GM12892 (cell line): ENCODE measurements at regions not wholly inside any gene's neighbourhood (a gene's known extent, or its start where the extent isn't known, plus 50 kb on each side); places are given as distances from the start of the nearest gene placed in this dataset.

Experiments
- DNase-seq: peaks from one replicate; pipeline ENCODE4 v3.0.0; 2011; ENCODE audit not compliant: insufficient read length
- FAIRE-seq: peaks from 2 replicates; lab custom pipeline; 2011; peaks lifted over from hg19 to GRCh38; lab: Jason Lieb, UNC
- POLR2A ChIP-seq: IDR thresholded peaks from 2 replicates; pipeline ENCODE4 v1.6.1; 2011; ENCODE audit warnings: low read depth, low read length, control low read depth
- POLR2AphosphoS5 ChIP-seq: IDR thresholded peaks from 2 replicates; pipeline ENCODE4 v1.6.1; 2011; ENCODE audit warnings: low read depth, low read length, control low read depth
- TAF1 ChIP-seq: IDR thresholded peaks from 2 replicates; pipeline ENCODE4 v1.6.1; 2011; ENCODE audit warnings: low read depth, mild to moderate bottlenecking, control low read depth, low read length, borderline replicate concordance

DNA sequence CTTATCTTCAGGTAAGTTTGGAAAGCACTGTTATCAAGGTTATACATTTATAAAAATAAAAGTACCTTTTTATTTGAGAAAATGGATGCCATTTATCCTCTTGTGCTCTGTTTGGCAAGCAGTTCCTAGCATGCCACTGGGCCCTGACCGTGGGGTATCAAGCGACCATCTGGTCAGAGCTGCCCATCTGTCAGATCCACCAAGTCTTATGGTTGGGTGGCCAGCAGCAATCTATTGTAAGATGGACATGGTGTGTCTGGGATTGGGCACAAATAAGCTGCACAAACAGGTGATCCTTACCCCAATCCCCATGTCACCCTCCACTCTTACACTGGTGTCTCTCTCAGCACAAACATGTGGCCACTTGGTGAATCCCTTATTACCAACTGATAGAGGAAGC, 178.5 kb downstream of the DLEU7 start:
- FAIRE-seq = no peak
- TF ChIP-seq TAF1 (no peak), POLR2A (no peak), POLR2AphosphoS5 (no peak)
- no peak for DNase-seq

DNA sequence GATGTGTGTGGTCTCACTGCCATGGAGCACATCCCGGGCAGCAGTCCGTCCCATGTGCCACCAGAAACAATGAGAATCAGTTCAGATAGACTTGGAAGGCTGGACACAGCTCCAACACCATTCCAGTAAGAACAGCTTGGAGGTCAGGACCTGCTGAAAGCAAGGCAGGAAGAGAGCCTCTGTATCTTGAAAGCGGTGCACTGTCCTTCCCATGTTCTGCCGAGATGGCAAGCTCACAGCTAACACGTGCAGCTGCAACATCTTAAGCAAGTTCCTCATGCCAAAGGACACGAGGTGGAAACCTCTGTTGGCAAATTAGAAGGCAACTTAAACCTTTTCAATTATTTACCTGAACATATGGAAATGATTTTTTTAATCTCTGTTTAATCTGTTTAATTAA, 175.4 kb downstream of the DLEU7 start:
- FAIRE-seq (no peak), DNase-seq (no peak)

DNA sequence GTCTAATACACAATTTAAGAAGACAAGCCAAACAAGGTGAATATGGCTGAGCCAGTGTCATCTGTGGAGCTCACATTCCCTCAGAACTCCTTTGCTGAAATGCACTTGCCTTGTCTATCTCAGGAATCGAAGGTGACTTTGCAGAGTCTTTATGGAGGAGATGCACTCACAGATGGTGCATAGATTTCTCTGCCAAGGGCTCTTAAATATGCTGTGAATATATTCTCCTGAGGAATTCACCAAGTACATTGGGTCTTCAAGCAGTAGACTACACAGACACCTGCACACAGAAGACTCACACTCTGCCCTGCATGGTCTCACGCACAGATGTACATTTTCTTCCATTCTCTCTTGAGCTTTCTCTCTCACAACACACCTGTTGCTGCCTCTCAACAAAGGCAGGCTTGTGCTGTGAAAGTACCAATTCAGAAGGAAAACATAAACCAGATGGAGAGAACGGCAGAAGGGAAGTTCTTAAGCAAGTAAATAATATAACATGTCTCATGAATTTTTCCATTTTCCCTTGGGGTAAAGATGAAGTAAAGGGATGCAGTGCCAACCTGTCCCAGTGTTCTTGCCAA, 174.7 kb downstream of the DLEU7 start:
- FAIRE-seq = no peak

More for the DNA sequence above, 175.4 kb downstream of the DLEU7 start:
- TF ChIP-seq POLR2A = no peak

DNA sequence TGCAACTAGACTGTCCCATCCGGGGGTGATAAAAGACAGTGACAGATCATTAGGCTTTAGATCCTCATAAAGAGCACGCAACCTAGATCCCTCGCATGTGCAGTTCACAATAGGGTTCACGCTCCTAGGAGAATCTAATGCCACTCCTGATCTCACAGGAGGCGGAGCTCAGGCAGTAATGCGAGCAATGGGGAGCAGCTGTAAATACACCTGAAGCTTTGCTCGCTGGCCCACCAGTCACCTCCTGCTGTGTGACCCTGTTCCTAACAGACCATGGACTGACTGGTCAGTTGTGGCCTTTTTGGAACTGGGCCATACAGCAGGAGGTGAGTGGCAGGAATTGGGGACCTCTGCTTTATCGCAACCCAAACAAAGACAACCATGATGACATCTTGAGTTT, 173.2 kb downstream of the DLEU7 start:
- FAIRE-seq (no peak), DNase-seq (no peak)
- TF ChIP-seq POLR2A (no peak), POLR2AphosphoS5 (no peak), TAF1 (no peak)

More for the DNA sequence above, 174.7 kb downstream of the DLEU7 start:
- no peak for TF ChIP-seq POLR2A
- TF ChIP-seq TAF1 = no peak
- TF ChIP-seq POLR2AphosphoS5 = no peak
- DNase-seq = no peak

DNA sequence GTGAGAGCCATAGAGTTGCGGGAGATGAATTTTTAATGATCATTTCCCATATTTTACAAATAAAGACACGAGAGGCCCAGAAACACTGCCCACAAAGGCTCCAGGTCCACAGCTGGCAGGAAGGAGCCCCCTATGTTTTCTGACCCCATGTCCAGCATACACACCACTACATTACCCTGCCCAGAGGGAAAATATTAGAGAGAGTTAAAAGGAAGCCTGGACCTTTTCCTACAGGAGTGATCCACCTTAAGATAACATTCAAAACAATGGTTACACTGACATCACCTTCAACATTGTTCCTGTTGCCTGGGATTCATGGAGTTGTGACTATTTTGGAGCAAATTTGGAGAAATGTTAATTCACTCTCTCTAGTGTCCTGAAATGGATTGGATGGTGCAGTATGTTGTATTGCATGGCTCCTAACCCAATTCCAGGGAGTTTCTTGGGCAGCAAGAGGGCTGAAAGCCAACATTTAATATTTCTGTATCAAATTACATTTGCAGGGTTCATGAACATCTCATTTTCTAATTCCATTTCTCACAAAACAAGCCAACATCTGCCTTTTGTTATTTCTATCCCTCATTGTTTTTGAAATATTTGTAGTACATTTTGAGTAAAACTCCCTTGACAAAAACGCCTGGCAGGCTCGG, 172.5 kb downstream of the DLEU7 start:
- TF ChIP-seq POLR2AphosphoS5 (no peak), TAF1 (no peak), POLR2A (no peak)
- FAIRE-seq (no peak), DNase-seq (no peak)

DNA sequence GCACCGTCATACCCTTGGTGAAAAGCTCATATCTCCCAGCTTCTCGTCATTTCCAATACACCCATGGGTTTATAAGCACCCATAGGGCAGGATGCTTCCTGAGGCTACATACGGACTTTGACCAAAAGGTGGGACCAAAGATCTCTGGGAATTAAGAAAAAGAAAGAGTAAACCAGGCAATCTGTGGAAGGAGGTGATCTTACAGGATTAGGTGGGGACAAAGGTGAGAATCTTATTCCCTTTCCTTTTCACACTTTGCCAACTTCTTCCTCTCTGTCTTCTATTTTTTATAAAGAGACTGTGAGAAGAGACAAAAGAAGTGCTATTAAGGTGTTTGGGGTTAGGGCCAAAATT, 172.0 kb downstream of the DLEU7 start:
- DNase-seq = no peak
- FAIRE-seq = no peak
- no peak for TF ChIP-seq TAF1
- TF ChIP-seq POLR2A = no peak
- TF ChIP-seq POLR2AphosphoS5 = no peak

DNA sequence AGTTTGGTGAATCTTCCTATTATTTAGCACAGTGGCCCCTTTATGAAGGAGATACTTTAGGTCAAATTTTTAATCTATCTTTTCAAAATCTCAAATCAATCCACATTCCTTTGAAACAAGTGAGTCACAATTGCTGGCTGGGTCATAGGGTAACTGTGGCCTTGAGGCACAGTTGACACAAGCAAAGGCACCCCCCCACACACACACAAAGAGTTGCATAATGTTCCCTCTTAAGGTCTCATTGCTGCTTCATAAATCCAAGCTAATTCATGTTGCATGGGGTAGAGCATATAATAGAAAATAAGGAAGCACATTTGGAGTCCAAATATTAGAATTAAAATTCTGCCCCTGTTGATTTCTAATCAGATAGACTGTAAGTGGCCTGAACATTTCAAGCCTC, 171.5 kb downstream of the DLEU7 start:
- TF ChIP-seq POLR2A = no peak
- no peak for TF ChIP-seq TAF1
- TF ChIP-seq POLR2AphosphoS5 = no peak
- FAIRE-seq (no peak), DNase-seq (no peak)

DNA sequence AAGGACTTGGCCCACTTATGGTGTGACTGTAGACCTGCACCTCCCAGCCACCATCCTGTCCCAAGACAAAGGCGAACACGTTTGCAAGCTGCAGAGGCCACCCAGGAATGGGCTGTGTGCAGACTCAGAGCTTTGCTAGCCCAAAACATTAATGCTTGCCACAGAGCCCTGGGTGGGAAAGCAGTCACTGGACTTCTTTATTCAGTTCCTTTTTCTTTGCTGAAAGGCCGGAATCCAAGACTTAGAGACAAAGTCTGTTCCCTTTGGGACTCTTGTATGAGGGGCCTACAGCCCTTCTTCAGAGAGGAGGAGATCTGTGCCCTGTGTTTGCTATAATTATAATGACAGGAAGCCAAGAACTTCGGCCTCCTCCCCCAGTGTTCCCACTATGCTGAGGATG, 167.8 kb downstream of the DLEU7 start:
- TF ChIP-seq POLR2AphosphoS5 (no peak), POLR2A (no peak), TAF1 (no peak)
- FAIRE-seq = no peak
- DNase-seq = no peak

DNA sequence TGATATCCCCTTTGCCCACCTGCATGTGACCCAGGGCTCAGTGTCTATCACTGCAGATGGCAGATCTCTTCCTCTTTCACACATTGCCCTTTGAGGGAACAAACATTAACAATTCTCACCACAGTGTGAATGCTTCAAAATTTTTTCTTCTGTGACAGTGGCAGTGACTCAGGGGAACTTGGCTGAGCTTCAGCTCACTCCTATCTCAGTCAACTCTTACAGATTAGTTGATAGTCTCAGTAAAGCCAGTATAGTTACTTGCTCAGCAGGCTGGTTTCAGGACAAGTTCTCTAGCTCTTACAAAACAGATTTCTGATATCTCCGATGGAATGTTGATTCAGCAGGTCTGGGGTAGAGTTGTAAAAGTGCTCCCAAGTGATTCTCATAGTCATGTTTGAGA, 166.9 kb downstream of the DLEU7 start:
- TF ChIP-seq POLR2A = no peak
- TF ChIP-seq TAF1 = no peak
- TF ChIP-seq POLR2AphosphoS5 = no peak
- FAIRE-seq (no peak), DNase-seq (no peak)

DNA sequence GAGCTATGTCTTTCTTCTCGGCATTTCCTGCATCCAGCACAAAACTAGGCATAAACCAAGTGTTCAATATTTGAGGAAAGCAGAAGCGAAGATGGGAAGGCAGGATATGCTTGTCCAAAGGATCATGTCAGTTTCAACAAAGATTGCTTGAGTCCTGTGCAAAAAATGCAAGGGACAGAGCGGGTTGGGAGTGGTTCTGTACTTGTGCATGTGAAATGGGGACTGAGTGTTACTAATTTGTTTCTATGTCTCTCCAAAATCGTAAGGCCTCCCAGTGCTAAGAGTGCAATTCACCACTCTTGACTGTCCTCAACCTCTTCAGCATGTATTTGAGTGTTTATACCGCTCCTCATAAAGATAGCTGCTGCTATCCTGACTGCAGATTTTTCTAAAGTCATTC, 166.2 kb downstream of the DLEU7 start:
- no peak for FAIRE-seq
- no peak for DNase-seq
- TF ChIP-seq POLR2AphosphoS5 (no peak), TAF1 (no peak), POLR2A (no peak)

DNA sequence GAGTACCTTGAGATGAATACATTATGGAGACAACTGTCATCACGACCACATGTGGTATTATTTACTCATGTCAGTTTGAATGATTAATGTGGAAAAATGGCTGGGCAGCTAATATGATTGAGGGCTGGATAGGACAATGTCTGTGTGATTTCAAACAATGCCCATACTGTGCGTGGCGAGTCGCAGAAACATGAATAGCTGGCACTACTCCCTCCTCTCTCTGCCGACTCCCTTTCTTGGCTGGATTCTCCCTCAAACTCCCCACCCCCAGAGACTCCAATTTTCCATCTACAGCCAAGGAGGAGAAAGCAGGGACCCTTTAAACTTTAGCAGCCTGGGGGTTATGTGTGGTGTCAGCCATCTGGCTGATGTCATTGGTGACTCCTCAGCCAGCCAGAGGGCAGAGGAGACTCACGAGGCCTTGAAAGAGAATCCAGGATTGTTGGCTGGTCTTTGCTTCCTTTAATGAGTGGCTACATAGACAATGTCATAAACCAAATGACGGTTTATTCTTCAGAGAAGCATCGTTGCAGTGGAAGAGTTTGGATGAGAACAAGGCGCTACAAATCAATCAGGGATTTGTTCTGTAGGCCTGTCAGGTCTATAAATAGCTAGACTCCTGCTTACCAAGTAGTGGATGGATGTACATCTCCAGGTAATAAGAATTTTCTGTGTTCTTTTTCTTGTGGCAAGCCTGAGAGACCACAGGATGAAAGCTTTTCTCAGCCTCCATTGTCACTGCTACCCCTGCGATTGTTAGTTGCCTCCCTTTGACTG, 165.6 kb downstream of the DLEU7 start:
- TF ChIP-seq TAF1 (no peak), POLR2AphosphoS5 (no peak)
- FAIRE-seq (no peak), DNase-seq (no peak)

DNA sequence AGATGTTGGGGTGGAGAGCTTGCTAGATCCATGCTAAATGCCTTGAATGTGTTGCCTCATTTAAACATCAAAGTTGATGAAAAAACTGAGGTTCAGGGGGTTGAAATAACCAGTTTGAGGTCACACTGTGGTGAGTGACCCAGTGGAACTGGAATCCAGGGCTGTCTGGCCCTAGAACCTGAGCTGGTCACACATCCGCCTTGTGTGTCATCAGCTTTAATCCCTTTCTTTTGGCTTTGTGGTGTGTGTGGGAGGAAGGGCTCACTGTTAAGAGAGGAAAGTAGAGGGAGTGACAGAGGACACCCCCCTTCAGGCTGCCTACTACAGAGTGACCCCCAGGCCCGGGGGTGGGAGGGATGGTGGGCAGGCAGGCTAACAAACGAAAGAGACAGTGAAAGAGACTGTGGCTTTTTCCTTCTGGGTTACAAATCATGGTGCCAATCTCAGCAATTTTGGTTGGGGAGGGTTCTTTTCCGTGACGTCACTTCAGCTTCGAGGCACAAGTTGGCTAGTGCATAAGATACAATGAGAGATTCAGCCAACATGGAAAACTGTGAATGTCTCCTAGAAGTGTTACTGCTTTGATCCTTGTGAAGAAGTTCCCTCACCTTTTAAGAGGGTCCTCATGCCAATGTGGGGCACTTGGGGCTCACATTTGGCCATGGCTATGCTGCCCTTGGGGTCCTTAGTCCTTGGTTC, 164.9 kb downstream of the DLEU7 start:
- no peak for DNase-seq
- TF ChIP-seq POLR2A (no peak), TAF1 (no peak), POLR2AphosphoS5 (no peak)
- FAIRE-seq = no peak

DNA sequence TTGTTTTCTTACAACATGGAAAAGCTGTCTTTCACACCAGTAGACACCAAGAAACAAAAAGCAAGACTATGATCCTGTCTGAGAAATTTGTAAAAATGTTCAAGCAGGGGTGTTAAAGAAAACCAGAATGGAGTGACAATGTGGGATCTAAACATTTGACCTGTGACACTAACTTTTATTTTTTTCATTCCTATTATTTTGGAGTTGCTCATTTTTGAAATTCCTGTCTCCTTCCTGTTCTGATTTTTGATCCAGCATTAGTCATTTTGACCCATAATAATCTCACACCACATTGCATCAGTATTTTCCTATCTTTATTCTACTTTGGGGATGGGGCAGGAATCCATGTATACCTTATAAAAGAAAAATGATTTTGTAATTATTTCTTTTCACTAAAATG, 164.2 kb downstream of the DLEU7 start:
- DNase-seq = no peak
- TF ChIP-seq TAF1 (no peak), POLR2AphosphoS5 (no peak), POLR2A (no peak)
- no peak for FAIRE-seq
